ENCODE measurements at regions not wholly inside any gene's neighbourhood (a gene's known extent, or its start where the extent isn't known, plus 50 kb on each side); places are given as distances from the start of the nearest gene placed in this dataset.
"Not testable (repeated sequence)": the region's sequence is repeated elsewhere in the genome, so short reads cannot be mapped to it uniquely, and the experiment has no call there.

DNA sequence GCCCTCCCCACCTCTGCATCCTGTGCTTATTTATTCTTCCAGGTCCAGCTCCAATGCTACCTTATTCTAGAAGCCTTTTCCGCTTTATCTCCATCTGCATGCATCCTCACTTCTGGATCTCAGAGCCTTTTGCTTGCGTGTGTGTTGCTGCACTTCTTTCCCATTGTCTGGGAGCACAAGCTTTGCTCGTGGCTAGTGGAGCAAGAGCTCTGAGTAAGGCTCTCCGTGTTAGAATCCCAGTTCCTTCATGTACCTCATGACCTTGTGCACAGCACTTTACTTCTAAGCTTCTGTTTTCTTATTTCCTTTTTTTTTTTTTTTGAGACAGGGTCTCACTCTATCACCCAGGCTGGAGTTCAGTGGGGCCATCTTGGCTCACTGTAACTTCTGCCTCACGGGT lies 140.0 kb upstream of the POU3F1 start:
- no peak for DNase-seq

DNA sequence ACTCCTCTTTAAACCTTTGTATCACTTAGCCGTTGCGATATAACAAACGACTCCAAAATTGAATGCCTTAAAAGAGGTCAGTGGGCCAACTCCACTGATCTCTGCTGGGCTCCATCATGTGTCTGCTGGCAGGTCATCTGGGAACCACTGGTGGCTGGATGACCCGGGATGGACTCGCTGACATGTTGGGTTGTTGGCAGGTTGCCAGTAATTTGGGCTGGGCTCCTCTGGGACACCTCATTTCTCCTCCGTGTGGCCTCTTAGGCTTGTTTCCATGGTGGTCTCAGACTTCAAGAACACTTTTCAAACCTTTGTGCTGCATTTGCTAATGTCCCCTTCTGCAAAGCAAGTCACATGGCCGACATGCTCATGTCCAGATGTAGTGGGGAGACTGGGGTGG lies 139.3 kb upstream of the POU3F1 start:
- DNase-seq = no peak

DNA sequence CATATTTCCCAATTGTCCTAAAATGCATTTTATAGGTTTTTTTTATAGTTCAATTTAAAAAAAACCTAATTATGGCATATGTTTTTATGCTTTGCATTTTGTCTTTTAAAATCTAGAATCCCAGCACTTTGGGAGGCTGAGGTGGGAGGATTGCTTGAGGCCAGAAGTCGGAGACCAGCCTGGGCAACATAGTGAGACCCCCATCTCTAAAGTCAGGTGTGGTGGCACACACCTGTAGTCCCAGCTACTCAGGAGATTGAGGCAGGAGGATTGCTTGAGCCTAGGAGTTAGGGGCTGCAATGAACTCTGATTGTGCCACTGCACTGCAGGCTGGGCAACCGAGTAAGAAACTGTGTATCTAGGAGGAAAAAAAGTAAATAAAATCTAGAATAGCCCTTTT lies 137.2 kb upstream of the POU3F1 start:
- DNase-seq = no peak

DNA sequence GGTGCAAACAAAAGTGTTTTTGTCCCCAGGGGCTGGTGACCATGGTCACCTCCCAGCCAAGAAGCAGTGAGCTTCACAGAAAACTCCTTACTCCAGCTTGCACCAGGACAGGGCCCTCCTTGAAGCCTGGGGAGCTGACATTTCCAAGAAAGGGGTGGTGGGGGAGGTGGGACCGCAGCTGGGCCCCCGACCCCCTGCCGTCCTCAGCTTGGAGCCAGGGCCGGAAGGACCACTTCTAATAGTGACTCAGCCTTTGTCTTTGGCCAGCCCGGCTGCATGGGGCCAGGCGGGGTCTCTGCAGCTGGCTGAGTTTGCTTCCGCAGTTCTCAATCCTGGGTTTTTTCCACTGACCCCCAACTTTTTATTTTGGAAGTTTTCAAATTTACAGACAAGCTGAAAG lies 136.5 kb upstream of the POU3F1 start:
- DNase-seq = peak in 1 of 3 donors; percentile 51

DNA sequence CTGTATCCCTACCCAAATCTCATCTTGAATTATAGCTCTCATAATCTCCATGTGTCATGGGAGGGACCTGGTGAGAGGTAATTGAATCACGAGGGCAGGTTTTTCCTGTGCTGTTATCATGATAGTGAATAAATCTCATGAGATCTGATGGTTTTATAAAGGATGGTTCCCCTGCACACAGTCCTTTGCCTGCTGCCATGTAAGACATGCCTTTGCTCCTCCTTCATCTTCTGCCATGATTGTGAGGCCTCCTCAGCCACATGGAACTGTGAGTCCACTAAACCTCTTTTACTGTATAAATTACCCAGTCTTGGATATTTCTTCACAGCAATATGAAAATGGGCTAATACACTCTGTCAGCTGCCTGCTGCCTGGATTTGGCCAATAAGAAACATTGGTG lies 133.8 kb upstream of the POU3F1 start:
- not testable (repeated sequence) for DNase-seq

DNA sequence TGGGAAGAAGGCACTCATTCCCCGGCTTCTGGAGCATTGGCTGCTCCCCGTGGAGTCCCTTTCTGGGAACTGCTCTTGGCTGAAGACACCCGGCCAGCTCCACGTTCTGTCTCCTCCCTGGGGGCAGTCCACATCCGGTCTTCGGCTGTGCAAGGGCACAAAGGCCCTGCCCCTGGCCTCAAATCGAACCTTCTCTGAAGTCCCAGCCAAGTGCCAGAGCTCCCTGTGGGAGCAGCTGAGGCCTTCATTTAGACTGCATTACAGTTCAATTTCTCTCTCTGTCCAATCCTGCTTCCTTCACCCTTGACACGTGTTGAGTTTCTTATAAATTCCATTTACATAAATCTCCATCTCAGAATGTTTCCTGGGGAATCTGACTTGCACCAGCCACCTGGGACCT lies 132.9 kb upstream of the POU3F1 start:
- peak; percentile 3 to 71 (median 30) for DNase-seq

DNA sequence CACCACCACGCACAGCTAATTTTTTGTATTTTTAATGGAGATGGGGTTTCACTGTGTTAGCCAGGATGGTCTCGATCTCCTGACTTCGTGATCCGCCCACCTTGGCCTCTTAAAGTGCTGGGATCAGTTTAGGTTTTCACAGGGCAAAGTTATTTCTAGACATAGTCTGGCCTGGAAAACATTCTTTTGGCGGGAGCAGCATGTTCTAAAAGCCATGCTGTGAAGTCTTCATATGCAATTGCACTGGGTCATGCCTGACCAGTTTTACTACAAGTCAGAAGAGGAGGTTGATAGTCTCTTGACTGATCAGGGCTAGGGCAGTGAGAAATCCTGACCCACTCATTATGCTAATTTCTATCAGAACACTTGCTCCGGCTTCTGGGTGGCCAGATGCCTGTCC lies 131.6 kb upstream of the POU3F1 start:
- DNase-seq = no peak

DNA sequence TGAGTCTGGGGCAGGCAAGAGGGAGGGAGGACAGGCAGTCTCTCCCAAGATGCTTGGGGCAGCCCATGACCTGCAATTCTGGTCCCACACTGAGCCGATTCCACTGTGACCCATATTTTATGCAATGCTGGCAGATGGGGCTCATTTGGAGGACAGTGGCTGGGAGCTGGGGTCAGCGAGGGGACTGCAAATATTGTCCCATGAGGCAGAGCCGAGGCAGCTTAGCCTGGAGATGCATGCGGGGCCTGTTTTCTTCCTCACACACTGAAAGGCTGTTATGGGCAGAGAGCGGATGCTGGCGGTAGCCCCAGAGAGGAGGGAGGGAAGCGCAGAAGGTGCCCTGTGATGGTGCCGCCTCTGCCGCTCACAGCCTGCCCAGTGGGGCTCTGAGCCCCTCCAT lies 128.5 kb upstream of the POU3F1 start:
- DNase-seq = peak in 1 of 3 donors; percentile 7

DNA sequence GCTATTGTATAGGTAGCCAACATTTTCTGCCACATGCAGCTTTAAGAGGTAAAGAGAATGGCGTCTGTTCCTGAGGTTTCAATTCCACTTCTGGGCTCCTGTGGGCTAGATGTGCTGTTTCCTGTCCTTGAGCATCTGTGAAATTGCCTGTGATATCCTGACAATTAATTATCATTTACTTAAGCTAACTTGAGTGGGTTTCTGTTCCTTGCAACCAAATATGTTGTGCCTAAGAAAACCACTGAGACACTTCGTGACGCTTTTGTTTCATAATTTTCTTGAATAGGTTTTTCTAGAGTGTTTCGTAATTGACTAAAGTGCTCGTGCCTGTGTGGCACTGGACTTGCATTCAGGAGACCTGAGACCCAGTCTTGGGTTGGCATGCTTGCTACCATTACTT lies 127.3 kb upstream of the POU3F1 start:
- DNase-seq = no peak

DNA sequence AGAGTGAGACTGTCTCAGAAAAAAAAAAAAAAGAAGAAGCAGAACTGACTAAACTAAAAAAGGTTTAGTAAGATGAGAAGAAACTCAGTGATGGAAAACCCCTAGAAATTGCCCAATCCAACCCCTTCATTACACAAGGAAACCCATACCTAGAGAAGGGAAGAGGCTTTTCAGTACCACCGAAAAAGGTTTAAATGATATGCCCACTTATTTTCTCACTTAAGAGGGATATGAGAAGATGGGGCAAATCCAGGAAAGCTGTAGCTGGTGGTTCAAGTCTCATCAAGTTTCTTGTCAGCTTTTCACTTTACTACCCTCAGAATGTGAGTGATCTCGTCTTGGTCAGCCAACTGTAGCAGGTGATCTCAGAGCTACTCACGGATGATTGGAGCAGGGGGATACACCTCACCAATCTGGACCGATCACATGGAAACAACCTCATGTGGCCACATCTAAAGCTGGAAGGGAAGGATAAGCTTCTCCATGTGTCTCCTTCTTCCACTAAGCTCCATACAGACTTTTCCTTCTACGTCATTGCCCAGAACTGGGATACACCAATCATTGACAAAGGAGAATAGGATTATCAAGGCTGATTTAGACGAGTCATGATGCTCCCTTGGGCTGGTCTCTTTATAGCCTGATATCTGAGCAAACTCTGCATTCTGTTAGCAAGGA lies 126.7 kb upstream of the POU3F1 start:
- no peak for DNase-seq

DNA sequence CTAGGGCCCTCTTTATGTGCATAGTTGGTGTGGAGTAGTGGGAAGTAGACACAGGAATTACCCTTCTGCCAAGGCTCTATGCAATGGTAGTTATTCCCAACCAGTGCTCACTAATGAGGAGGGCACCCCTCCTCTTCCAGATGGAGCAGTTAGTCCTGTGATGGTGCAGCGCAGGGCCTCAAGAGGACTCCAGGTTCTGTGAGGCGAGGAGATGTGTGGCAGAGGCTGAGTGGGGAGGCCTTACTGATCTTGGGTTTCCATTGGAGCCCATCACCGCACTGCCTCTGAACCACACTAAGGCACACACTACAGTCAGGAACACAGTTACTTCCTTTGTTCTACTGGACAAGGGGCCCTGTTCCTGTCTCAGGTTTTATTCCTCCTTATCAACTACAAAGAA lies 122.5 kb upstream of the POU3F1 start:
- DNase-seq = no peak

DNA sequence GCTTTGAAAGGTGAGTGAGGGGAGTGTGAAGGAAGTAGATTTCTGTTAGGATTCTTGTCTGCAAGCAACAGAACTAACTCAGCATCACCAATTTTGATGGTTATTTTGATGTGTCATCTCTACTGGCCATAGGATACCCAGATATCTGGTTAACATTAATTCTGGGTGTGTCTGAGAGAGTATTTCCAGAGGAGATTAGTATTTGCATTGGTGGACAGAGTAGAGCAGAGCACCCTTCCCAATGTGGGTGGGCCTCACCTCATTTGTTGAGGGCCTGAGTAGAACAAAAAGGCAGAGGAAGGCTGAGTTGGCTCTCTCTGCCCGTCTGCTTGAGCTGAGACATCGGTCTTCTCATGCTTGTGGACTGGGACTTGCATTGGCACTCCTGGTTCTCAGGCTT lies 121.8 kb upstream of the POU3F1 start:
- no peak for DNase-seq

DNA sequence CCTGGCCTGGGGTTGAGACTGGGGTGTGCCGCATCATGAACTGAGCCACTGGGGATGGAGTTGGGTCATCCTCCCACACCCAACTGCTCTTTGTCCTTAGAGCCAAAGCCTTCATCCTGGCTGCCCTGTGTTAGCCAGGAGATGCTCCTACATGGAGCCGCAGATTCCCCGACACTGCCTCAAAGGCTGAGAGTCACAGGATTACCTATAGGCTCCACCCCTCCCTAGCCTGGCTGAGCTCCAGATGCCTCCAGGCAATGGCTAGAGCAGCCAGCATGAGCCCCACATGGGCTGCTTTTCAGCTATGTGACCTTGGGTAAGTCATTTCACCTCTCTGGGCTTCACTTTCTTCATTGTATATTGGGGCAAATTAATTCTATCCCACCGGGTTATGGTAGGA lies 119.9 kb upstream of the POU3F1 start:
- DNase-seq = no peak

DNA sequence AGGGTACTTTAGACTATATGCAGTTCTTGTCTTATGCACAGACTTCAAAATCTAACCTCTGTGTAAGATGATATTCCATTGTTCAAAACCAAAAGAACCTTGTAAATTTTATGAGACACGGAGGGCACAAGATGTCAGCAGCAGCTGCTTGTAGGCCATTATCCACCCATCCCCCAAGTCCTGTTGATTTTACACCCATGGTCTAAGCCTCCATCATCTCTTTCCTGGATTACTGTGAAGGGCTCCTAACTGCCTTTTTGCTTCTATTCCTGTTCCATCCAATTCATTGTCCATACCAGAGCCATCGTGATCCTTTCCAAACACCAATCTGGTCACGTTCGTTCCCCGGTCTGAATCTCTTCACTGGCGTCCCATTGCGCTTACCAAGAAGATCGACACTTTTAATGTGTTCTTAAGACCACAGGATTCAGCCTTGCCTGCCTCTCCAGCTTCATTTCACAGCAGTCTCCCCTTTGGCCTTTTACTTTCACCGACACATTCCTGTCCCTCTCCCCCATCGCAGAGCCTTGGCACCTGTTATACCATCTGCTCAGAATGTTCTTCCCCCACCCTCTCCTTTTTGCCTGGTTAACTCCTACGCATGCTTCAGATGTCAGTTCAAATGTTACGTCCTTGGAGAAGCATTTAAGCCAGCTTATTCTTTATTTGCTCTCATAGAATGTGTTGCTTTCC lies 107.3 kb upstream of the POU3F1 start:
- DNase-seq = no peak

DNA sequence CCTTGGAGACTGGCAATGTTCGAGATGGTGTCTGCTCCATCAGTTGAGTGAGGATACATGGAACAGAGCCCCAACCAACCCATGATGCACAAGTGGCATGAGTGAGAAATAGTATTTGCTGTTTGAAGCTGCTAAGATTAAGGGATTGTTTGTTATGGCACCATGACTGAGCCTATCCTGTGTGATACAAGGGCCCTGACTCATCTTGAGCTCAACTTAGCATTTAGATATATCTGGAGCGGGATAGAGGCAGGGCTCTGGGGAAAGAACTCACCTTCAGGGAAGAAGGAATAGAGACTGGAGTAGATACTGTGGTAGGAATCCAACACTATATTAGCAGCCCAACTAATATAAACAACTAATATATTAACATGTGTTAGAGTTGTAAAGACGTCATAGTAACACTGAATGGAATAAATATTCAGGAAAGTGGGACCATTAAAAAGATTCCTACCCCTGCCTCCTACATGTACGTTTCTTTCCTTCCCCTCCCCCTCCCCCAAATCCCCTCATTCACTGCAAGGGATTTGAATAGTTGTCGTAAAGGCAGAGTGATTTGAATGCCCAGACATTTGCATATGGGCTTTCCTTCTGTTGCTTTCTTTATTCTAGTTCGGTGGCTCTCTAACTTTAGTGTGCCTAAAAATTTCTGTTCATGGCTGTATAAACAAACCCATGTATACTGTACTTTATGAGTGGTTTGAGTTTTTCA lies 106.6 kb upstream of the POU3F1 start:
- no peak for DNase-seq

DNA sequence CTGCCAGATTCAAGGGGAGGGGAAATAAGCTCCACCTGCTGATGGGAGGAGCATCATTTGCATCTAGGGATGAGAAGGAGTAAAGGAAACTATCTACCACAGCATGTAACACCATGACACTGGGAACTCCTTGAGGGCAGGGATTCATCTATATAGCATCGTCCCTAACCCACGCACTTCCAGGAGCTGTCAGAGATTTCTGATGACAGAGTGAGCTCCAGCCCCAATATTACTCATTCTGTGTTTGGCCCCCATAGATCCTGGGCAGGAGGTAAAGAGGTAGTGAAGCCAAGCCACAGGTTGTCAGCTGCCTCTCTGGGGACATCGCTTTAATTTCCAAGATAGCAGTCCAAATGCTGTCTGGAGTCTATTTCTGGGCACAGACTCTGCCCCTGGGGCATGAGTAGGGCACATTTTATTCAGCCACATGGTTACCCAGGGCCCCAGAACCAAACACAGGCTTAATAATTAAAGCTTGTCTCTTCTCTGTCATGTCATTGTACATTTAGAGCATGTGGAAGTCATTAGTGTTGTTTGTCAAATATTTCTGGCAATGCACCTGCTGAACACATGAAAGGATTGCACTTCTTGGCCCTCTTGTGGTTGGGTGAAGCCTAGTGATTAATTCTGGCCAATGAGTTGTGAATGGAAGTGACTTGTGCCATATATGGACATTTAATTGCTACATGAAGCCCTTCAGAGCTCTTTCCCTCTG lies 105.9 kb upstream of the POU3F1 start:
- no peak for DNase-seq

DNA sequence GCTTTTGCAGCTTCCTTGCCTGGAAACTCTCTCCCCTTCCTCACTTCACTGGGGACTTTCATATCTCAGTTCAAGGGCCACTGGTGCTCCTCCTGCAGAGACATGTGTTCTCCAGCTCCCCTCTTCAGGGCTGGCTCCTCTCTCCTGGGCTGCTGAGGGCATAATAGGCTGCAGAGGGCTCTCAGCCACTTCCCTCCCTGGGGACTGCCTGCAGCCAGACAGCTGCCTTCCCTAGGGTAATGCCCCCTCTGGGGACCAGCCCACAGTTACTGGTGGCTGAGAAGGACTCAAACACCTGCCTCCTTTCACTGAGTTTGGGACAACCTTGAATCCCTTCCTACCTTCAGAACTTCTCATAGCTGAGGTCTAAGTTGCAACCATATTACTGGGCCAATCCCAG lies 104.8 kb upstream of the POU3F1 start:
- DNase-seq = no peak

DNA sequence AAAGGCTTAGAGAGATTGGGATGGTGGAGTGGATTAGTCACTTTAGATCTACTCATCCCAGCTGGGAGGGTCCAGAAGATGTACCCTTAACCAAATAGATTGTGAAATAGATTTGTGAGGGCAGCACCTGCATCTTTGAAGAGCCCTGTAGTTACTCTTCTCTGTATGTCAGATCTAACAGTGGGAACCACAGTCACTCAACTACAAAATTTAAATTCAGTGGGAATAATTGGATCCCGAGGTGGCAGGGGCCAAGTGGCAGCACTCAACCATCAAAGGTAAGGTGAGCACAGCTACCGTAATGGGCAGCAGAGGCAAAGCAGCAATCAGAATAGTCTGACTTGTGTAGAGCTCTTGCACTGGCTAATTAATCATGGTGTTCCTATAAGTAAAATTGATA lies 99.5 kb upstream of the POU3F1 start:
- DNase-seq = not testable (repeated sequence)

DNA sequence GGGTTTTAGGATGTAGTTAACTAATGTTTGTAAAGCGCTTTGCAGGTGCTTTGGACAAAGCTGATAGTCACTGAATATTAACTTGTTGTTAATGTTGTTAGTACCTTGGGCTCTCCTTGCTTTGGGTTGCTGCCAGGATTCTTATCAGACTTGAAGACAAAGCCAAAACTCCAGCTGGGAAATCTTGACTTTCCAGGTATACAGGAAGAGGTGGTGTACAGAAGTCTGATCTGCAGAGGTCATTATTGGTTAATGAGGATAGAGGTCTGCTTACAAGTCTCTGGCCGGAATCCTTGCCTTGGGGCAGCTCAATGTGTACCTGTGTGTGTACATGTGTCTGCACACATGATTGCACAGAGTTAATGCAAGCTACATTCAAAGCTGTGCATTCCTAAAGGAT lies 96.0 kb upstream of the POU3F1 start:
- no peak for DNase-seq

DNA sequence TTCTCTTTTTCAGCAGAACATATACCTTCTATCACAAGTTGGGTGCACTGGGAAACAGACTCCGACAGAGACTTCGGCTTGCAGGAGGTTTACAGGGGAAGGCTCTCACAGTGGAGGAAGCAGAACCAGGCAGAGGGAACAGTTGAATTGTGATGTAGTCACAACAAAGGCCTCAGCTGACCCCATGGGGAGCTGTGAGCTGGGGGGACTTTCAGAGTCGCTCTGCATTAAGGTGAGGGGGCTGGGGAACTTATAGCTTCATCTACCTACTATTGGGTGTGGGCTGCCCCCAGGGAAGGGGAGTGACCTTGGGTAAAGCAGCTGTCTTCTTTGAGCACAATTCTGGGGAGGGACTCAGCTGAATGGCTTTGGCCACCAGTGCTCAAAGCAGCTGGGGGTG lies 94.9 kb upstream of the POU3F1 start:
- DNase-seq = no peak

DNA sequence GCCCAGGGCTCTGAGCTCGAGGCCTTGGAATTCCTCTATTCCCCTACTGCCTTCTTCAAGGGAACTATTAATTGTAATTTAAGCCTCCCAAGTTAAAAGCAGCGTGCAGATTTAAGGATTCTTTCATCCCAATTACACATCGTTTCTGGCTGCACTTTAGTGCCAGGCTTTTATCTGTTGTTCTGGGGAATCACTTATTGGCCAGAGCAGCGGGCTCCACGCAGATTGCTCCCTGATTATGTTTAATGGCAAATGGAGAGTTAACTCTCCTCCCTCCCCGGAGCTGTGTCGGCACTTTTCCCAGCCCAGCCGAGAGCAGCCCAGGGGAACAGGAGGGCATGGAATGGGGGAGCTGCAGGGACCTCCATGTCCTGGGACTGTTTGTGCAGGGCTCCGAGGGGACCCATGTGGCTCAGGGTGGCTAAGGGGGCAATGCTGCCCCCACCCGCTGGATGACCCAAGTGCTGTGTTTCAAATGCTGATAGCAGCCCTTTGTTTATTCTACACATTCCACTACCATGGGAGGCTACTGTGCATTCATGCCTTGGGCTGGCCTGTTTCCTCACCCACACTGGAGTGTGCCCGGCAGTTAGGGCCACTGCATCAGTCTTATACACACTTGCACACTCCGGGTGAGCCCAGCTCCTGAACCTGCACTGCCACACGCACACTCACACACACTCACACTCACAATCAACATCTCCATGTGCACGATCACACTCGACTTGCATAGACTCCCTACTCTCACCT lies 93.3 kb upstream of the POU3F1 start:
- no peak for DNase-seq

Data from muscle of back (tissue), 3 donors.